HG02678 (cell line): ENCODE measurements at regions not wholly inside any gene's neighbourhood (a gene's known extent, or its start where the extent isn't known, plus 50 kb on each side); places are given as distances from the start of the nearest gene placed in this dataset.

ENCODE experiments used
- ATAC-seq: cut with Tn5 transposase; IDR thresholded peaks from one replicate; pipeline ENCODE4 v1.9.1; 2021; ENCODE audit warnings: mild to moderate bottlenecking, moderate library complexity; ENCODE audit not compliant: unreplicated experiment

- no peak for ATAC-seq
Observed at GRCh38 chr9:13719446-13719845, 440.0 kb upstream of the MPDZ start.

GRCh38 chr9:13718539-13718938, 439.0 kb upstream of the MPDZ start:
- no peak for ATAC-seq

DNA sequence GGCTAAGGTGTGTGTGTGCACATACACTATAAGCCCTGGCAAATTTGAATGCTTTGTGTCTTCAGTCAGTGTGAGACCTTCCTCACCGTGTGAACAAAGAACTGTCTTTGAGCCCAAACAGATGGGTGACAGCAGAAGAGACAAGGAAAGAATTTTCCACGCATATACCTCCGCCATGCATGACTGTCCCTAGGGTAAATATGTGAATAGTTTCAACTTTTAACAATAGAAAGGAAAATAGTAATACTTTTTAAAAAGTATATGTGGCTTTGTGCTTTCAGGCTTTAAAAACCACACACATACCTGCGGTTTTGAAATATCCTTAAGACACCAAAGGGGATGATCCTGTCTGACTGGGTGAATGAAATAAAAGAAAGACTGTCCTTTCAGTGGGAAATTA, 438.6 kb upstream of the MPDZ start:
- ATAC-seq = no peak

DNA sequence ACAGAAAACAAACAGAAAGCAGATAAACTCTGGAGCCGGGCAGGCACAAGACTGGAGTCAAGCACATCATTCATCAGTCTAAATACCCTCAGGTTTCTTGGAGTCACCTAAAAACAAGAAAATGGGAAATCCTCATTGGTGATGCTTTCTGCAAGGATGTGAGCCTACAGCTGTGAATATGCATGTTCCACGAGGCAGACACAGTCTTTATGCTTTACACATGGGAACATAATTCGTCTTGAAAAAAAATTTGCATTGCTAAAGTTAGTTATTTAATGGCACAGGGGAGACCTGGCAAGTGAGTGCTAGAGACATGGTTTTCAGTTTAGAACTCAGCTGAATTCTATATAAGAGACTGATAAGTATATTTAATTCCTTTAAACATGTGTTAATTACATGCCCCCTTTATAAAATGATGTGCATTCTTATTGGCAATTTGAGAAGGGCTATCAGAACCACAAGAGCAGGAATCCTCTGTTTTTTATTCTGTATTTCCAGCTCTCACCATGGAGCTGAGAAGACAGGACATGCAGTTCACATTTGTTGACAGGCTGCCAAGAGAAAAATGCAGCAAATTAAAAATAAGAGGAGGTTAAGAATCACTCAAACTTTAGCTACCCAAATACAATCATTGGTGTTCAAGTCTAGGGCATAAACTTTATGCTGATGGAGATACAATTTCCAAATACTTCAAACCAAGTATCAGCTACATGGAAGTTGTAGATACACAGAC, 438.0 kb upstream of the MPDZ start:
- no peak for ATAC-seq

DNA sequence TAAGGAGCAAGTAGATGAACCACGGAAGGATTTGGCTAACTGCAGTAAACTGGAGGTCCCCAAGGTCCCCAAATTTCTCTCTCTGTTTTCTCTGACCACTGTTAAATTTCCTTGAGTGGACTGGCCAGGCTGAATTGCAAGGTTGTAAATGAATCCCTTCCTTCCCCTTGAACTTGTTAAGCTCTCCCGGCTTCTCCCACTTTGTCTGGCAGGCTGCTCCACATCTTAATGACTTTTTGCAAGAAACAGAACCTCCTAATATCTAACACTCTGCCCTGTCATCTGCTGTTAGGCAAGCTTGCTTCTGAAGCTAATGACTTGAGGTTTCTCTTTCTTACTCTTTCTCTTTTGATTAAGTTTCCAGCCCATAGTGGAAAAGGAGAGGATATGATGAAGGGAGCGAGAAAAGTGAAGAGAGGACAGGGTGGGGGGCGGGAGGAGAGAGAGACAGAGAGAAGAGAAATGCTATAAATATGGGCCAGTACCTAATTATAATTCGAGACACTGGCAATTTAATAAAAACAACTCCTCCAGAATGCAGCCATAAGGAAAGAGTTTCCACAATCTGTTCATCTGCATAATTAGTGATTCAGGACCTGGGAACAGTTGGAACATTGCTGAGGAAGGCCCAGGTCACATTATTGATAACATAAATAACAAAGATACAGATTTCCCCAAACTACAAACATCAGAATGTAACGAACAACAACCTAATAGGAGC, 437.3 kb upstream of the MPDZ start:
- no peak for ATAC-seq

DNA sequence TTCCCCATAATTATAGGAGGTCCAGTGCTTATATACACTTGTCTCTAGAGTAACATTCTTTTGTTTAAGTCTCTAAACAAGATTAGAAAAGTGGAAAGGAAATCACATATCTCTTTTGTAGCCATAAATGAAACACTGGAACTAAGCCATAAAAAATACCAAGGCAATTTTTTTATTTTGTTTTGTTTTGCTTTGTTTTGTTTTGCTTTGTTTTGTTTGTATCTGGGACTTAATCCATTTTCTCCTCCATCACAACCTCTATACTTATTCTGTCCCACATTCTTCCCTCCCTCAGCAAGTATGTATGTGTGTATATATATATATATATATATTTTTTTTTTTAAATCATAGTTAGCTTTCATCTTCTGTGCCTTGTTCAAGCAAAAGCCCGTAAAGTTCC, 436.6 kb upstream of the MPDZ start:
- ATAC-seq = no peak

DNA sequence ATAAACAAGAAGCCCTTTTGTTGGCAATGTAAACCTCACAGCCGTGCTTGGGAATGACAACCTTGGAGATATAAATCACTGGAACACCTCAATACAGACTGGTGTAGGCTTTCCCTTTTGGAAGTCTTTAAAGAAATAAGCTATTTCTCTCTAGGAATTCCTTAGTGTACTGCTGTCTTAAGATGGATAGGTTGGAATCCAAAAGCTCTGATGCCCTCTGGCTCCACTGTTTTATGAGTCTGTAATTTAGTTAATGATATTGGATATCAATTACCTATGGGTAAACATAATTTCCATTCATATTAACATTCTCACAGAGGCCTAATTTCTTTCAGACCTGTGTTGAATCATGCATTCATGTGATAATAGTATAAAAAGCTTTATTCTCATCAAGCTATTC, 435.9 kb upstream of the MPDZ start:
- no peak for ATAC-seq

- ATAC-seq = no peak
Observed at GRCh38 chr9:13707612-13708576, 428.4 kb upstream of the MPDZ start.

GRCh38 chr9:13705918-13706317, 426.4 kb upstream of the MPDZ start:
- ATAC-seq = no peak

- no peak for ATAC-seq
Observed at GRCh38 chr9:13705373-13705772, 425.9 kb upstream of the MPDZ start.

- ATAC-seq = no peak
Observed at GRCh38 chr9:13690595-13690994, 411.1 kb upstream of the MPDZ start.

DNA sequence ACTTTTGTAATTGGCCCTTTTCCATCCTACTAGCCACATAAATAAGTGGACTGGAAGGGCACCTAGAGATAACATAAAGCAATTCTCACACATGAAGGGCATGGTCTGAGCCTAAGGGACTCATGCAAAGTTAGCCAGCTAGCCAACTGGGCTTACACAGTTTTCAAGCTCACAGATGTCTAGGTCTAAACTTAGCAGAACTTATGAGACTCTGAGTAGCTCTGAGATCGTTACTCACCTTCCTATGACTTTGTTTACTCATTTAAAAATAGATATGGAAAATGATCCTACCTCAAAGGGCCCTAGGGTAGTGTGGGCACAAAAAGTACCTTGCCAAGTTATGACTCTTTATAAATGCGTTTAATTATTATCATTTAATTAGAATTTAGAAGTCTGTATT, 410.4 kb upstream of the MPDZ start:
- ATAC-seq = no peak

DNA sequence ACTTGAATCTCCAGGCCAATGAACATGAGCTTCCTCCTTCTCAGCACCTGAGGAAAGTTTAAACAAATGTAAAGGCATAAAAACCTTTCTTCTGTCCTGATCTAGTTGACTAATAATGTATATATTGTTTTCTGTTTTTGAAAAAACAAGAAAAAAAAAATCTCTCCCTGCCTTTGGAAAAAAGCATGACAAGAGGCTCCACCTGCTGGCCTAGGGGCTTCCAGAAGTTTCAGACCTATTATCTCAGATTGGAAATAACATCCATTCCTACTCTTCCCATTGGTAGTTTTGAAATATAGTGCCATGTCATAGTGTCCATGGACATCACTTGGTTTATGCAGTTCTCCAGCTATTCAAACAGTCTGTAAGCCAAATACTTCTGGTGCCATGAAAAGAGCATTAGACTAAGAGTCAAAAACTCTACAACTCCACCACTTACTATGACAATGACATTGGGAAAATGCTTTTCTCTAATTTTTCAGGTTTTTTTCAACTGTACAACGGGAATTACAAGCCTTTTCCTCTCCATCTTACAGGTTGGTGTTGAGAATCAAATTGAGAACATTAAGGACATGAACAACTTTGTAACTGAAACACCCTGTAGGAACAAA, 409.6 kb upstream of the MPDZ start:
- ATAC-seq = no peak

DNA sequence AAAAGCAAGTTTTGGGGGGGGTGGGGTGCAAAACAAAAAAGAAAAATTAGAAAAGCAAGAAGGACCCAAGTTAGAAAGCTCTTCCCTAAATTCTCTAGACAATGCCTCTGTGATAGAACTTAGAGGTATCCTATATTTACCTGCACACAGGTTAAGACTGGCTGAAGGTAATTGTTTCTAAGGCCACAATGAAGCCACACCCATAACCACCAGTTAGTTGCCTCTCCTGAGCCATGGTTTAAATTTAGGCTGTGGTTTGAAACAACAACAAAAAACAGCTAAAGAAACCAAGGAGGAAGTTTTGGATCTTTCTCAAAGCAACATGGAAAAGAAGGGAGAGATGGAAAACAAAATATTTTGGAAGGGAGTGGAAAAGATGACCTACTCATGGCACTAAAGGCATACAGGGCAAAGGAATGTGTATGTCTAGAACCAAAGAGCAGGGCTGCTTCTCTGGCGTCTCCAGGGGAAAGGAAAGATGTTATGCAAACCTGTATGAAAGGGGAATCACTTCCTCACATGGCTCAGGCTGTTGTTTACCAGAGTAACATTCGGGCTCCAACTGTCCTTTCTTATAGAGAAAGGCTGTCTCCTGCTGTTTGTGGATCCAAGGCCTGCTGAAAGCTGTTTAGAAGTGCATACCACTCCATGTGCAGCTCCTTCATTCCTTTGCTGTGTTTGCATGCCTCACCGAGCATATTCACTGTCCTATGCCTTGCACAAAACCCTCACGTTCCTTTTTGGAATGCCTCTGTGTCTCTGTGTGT, 408.9 kb upstream of the MPDZ start:
- no peak for ATAC-seq

- no peak for ATAC-seq
Observed at GRCh38 chr9:13684656-13685055, 405.2 kb upstream of the MPDZ start.

DNA sequence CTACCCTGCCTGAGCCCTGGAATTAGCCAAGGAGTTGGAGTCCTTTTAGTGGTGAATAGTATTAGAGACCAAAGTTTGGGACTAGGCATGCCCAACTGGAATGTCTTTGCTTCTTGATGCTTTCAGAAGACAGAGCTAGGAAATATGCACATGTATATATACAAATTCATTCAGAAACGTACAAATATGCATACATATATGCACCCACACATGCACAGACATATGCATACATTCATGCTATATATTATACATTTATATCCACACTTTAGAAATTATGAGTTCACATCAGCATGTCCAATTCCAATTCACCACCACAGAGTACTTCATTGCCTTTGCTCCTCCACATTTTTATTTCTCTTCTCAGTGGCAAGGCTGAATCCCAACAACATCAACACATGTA, 398.3 kb upstream of the MPDZ start:
- ATAC-seq = no peak

GRCh38 chr9:13675638-13676000, 396.1 kb upstream of the MPDZ start:
- ATAC-seq = no peak

GRCh38 chr9:13674926-13675637, 395.6 kb upstream of the MPDZ start:
- no peak for ATAC-seq

GRCh38 chr9:13673348-13673747, 393.9 kb upstream of the MPDZ start:
- ATAC-seq = no peak
